ENCODE measurements at regions not wholly inside any gene's neighbourhood (a gene's known extent, or its start where the extent isn't known, plus 50 kb on each side); places are given as distances from the start of the nearest gene placed in this dataset.
"Not testable (repeated sequence)": the region's sequence is repeated elsewhere in the genome, so short reads cannot be mapped to it uniquely, and the experiment has no call there.

GRCh38 chr12:8375122-8375521 is 80.6 kb upstream of the CLEC6A start:
- not testable (repeated sequence) for TF ChIP-seq EP300 (IDR thresholded peaks at IDR 0.05); JUN (IDR thresholded peaks at IDR 0.05); ESRRA (IDR thresholded peaks at IDR 0.05; ENCODE audit: borderline replicate concordance, low read length); CHD2 (IDR thresholded peaks at IDR 0.05; ENCODE audit: low read length, partially characterized antibody); FOXS1 (CRISPR knock-in tag; IDR thresholded peaks at IDR 0.05); POLR2A (IDR thresholded peaks at IDR 0.05; ENCODE audit: low read length); MAFK (IDR thresholded peaks at IDR 0.05; ENCODE audit: partially characterized antibody); CEBPB (IDR thresholded peaks at IDR 0.05); HOXA7 (CRISPR knock-in tag; IDR thresholded peaks at IDR 0.05); BCL3 (IDR thresholded peaks at IDR 0.05); RCOR1 (IDR thresholded peaks at IDR 0.05; ENCODE audit: low read depth, low read length)
- TF ChIP-seq, protein P1, sequence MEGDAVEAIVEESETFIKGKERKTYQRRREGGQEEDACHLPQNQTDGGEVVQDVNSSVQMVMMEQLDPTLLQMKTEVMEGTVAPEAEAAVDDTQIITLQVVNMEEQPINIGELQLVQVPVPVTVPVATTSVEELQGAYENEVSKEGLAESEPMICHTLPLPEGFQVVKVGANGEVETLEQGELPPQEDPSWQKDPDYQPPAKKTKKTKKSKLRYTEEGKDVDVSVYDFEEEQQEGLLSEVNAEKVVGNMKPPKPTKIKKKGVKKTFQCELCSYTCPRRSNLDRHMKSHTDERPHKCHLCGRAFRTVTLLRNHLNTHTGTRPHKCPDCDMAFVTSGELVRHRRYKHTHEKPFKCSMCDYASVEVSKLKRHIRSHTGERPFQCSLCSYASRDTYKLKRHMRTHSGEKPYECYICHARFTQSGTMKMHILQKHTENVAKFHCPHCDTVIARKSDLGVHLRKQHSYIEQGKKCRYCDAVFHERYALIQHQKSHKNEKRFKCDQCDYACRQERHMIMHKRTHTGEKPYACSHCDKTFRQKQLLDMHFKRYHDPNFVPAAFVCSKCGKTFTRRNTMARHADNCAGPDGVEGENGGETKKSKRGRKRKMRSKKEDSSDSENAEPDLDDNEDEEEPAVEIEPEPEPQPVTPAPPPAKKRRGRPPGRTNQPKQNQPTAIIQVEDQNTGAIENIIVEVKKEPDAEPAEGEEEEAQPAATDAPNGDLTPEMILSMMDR (IDR thresholded peaks at IDR 0.05) = not testable (repeated sequence)
- TF ChIP-seq, protein P2, sequence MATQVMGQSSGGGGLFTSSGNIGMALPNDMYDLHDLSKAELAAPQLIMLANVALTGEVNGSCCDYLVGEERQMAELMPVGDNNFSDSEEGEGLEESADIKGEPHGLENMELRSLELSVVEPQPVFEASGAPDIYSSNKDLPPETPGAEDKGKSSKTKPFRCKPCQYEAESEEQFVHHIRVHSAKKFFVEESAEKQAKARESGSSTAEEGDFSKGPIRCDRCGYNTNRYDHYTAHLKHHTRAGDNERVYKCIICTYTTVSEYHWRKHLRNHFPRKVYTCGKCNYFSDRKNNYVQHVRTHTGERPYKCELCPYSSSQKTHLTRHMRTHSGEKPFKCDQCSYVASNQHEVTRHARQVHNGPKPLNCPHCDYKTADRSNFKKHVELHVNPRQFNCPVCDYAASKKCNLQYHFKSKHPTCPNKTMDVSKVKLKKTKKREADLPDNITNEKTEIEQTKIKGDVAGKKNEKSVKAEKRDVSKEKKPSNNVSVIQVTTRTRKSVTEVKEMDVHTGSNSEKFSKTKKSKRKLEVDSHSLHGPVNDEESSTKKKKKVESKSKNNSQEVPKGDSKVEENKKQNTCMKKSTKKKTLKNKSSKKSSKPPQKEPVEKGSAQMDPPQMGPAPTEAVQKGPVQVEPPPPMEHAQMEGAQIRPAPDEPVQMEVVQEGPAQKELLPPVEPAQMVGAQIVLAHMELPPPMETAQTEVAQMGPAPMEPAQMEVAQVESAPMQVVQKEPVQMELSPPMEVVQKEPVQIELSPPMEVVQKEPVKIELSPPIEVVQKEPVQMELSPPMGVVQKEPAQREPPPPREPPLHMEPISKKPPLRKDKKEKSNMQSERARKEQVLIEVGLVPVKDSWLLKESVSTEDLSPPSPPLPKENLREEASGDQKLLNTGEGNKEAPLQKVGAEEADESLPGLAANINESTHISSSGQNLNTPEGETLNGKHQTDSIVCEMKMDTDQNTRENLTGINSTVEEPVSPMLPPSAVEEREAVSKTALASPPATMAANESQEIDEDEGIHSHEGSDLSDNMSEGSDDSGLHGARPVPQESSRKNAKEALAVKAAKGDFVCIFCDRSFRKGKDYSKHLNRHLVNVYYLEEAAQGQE (IDR thresholded peaks at IDR 0.05) = not testable (repeated sequence)
- TF ChIP-seq, protein P3, sequence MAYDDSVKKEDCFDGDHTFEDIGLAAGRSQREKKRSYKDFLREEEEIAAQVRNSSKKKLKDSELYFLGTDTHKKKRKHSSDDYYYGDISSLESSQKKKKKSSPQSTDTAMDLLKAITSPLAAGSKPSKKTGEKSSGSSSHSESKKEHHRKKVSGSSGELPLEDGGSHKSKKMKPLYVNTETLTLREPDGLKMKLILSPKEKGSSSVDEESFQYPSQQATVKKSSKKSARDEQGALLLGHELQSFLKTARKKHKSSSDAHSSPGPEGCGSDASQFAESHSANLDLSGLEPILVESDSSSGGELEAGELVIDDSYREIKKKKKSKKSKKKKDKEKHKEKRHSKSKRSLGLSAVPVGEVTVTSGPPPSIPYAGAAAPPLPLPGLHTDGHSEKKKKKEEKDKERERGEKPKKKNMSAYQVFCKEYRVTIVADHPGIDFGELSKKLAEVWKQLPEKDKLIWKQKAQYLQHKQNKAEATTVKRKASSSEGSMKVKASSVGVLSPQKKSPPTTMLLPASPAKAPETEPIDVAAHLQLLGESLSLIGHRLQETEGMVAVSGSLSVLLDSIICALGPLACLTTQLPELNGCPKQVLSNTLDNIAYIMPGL (CRISPR knock-in tag; IDR thresholded peaks at IDR 0.05; ENCODE audit: borderline replicate concordance) = not testable (repeated sequence)
